H1 (cell line): ENCODE measurements at regions not wholly inside any gene's neighbourhood (a gene's known extent, or its start where the extent isn't known, plus 50 kb on each side); places are given as distances from the start of the nearest gene placed in this dataset.

ENCODE experiments used
- NANOG ChIP-seq: IDR thresholded peaks from 2 replicates; pipeline ENCODE4 v1.6.1; 2011; ENCODE audit warnings: low read length, low read depth, mild to moderate bottlenecking, inconsistent platforms; ENCODE audit not compliant: insufficient read depth, poor library complexity, severe bottlenecking
- POU5F1 ChIP-seq: IDR thresholded peaks from 2 replicates; pipeline ENCODE4 v1.6.1; 2011; ENCODE audit warnings: low read depth, mild to moderate bottlenecking, low read length, moderate library complexity
- TF ChIP-seq, protein P1 (sequence below): IDR thresholded peaks from 2 replicates; pipeline ENCODE4 v1.6.1; 2012; ENCODE audit warnings: inconsistent platforms

DNA sequence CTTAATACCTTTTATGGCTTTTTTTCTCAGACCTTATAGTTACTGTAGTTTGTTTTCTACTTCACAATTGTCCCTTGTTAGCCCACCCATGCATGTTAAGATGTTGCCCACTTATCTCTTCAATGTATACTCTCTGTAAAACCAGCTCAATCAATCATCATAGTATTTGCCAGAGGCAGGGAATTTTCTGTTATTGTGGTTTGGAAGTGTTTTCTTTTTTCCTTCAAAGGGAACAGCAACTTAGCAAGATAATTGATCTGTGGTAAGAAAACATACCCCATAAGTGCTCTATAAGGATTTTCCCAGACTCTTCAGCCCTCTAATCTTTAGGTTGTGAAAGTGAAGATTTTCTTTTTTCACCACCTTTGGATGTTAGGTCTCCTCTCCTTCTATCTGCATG lies 76.7 kb upstream of the SYT9 start (continued):
- TF ChIP-seq, protein P1, sequence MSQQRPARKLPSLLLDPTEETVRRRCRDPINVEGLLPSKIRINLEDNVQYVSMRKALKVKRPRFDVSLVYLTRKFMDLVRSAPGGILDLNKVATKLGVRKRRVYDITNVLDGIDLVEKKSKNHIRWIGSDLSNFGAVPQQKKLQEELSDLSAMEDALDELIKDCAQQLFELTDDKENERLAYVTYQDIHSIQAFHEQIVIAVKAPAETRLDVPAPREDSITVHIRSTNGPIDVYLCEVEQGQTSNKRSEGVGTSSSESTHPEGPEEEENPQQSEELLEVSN: no peak
- no peak for TF ChIP-seq POU5F1
- no peak for TF ChIP-seq NANOG
